ENCODE measurements at regions not wholly inside any gene's neighbourhood (a gene's known extent, or its start where the extent isn't known, plus 50 kb on each side); places are given as distances from the start of the nearest gene placed in this dataset.

DNA sequence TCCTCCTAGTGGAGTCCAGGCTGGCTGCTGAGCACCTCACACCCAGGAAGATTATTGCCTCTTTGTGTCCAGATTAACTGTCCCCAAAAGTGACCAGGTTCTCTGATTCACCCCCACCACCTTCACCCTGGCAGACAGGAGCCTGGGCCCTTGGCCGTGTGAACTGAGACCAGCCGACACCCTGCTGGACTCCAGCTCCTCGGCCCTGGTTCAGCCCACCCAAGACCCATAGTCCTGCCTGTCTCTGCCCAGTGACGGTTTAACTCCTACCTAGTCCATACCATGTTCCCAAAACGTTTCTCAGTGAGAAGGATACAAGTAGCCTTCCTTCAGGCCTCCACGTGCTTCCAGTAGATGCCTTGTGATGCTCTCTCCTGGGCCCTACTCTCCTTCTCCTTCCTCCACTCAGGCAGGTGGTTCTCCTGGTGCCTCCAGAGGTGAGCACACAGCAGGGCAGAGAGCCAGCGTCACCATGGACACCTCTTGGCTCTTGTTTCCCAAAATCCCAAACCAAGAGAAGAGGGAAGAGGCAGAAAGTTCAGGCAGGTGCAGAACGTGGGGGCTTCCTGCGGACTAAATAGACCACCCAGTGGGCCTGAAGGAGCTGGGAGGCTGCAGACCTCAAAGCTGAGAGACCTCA, 134.4 kb upstream of the CST7 start:
- Histone ChIP-seq H3K27me3 (ENCODE audit: control insufficient read depth, insufficient read depth, low read length) (no peaks in the 10 kb centered on the region), H3K4me3 (ENCODE audit: insufficient read depth, low read depth, low read length) (no peak overlapping the region), H3K36me3 (replicated peaks; ENCODE audit: control insufficient read depth, insufficient read depth, low read length) (no peaks in the 10 kb centered on the region)
- DNase-seq, result no peak

DNA sequence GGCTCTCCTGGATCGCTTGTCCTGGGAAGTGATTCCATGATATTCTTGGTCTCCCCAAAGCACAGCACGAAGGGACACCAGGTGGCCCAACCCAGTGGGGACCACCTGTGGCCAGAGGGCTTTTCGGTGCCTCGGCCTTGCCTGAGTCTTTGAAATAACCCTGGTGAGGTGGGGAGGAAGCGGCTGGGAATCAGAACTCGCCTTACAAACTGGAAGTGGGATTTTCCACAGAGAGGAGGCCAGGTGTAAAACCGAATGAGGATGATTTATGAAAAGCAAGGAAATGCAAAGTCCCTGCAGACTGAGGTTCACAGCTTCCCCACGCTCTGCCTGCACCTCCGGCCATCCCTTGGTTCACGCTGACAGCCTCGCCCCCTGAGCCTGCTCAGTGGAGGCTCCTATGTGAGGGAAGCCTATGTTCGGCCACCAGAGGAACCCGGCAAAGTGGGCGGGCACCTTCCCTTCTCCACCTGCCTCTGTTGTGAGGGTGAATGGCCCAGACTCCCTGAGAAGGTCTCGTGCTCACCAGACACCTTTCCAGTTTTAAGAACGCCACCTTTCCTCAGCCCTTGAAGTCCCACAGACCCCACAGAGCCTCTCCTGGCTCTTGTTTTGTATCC, 133.8 kb upstream of the CST7 start:
- H3K27me3 ChIP-seq (ENCODE audit: control insufficient read depth, insufficient read depth, low read length), result no peaks in the 10 kb centered on the region
- no peaks in the 10 kb centered on the region for H3K36me3 ChIP-seq (replicated peaks; ENCODE audit: control insufficient read depth, insufficient read depth, low read length)
- DNase-seq, result no peak
- H3K4me3 ChIP-seq (ENCODE audit: insufficient read depth, low read depth, low read length), result no peak overlapping the region

DNA sequence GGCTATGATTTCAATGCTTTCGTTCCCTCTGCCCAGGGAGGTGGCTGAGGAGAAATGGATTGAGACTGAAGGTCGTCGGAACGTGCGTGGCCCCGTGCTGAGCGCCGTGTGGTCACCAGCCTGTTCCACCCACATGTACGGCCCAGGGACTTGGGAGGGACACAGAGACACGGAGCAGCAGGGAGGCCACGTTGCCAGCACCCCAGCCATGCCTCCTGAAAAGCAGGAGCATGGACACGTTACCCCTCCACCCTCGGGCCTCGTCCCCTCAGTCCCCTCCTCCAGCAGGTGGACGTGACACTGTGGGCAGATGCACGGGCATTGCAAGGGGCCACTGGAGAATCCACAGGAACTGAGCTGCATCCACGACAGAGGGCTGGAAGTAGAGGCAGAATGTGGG, 133.1 kb upstream of the CST7 start:
- Histone ChIP-seq H3K36me3 (replicated peaks; ENCODE audit: control insufficient read depth, insufficient read depth, low read length) (no peaks in the 10 kb centered on the region), H3K4me3 (ENCODE audit: insufficient read depth, low read depth, low read length) (no peak overlapping the region), H3K27me3 (ENCODE audit: control insufficient read depth, insufficient read depth, low read length) (no peaks in the 10 kb centered on the region)
- no peak for DNase-seq

DNA sequence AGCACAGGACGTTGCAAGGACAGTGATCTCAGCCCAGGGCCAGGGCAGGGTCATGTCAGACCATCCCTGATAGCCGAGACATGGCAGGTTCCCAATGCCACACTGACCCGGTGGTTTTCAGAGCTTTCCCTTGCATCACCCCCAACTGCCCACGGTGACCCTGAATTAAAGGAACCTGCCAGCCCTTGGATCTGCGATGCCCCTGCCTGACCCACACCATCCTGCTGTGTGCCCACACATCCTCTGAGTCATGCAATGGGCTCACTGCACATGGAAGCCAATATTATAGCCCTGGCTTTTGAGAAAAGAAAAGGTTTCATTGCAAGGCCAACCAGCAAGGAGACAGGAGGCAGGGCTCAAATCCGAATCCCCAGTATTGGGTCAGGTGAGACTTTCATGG, 132.6 kb upstream of the CST7 start:
- DNase-seq, result no peak
- Histone ChIP-seq H3K4me3 (ENCODE audit: insufficient read depth, low read depth, low read length) (no peak overlapping the region), H3K36me3 (replicated peaks; ENCODE audit: control insufficient read depth, insufficient read depth, low read length) (no peaks in the 10 kb centered on the region), H3K27me3 (ENCODE audit: control insufficient read depth, insufficient read depth, low read length) (no peaks in the 10 kb centered on the region)

DNA sequence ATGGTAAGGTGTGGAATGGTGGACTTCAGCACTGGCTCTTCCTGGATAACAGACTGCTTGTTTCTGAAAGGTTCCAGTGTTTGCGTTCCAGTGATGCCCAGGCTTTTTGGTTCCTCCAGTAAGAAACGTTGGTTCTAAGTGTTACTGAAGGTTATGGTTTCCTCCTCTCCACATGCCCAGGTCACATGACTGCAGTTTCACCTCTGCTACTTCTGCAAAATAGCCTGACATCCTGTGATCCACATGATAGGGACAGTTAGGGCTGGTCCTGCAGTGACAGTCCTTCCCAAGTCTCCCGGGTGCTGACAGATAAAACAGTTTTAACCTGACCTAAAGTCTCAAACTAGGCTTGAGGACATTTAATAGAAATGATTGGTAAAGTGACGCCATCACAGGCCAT, 132.2 kb upstream of the CST7 start:
- Histone ChIP-seq H3K27me3 (ENCODE audit: control insufficient read depth, insufficient read depth, low read length) (no peaks in the 10 kb centered on the region), H3K4me3 (ENCODE audit: insufficient read depth, low read depth, low read length) (no peak overlapping the region), H3K36me3 (replicated peaks; ENCODE audit: control insufficient read depth, insufficient read depth, low read length) (no peaks in the 10 kb centered on the region)
- DNase-seq, result no peak

DNA sequence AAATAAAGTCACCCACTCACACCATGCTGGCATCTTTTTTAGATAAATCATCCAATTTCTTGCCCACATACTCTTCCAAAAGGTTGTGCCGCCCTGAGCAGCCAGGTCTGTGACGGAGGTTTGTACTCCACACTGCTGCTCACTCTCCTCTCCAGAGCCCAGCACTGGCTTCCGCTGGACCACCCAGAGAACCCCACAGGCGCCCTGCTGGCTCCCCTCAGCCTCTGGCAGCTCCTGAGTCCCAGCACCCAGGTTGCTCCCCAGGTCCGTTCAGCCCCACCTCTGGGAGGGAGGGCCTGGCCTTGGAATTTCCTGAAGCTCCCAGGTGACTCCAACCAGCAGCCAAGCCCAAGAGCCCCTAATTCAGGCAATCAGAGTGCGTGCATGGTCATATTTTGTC, 131.7 kb upstream of the CST7 start:
- H3K4me3 ChIP-seq (ENCODE audit: insufficient read depth, low read depth, low read length), result no peak overlapping the region
- no peak for DNase-seq
- no peaks in the 10 kb centered on the region for H3K36me3 ChIP-seq (replicated peaks; ENCODE audit: control insufficient read depth, insufficient read depth, low read length)
- H3K27me3 ChIP-seq (ENCODE audit: control insufficient read depth, insufficient read depth, low read length), result no peaks in the 10 kb centered on the region

DNA sequence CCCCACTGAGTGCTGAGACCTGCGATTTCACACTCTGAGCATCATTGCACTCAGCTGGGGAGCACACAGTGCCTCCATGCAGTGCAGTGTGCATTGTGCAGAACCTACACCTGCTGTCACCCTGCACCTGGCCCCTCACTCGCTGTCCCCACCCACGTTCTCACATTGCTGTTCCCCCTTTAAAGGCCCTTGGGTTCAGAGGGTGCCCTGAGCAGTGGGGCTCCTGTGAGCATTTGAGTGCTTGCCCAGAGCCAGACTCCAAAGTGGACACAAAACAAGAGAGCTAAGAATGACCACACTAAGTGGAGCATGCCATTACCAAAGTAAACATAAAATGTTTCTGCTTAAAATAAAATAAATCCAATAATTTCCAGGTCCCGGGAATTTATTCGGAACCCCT, 131.0 kb upstream of the CST7 start:
- Histone ChIP-seq H3K27me3 (ENCODE audit: control insufficient read depth, insufficient read depth, low read length) (no peaks in the 10 kb centered on the region), H3K36me3 (replicated peaks; ENCODE audit: control insufficient read depth, insufficient read depth, low read length) (no peaks in the 10 kb centered on the region), H3K4me3 (ENCODE audit: insufficient read depth, low read depth, low read length) (no peak overlapping the region)
- DNase-seq, result no peak

DNA sequence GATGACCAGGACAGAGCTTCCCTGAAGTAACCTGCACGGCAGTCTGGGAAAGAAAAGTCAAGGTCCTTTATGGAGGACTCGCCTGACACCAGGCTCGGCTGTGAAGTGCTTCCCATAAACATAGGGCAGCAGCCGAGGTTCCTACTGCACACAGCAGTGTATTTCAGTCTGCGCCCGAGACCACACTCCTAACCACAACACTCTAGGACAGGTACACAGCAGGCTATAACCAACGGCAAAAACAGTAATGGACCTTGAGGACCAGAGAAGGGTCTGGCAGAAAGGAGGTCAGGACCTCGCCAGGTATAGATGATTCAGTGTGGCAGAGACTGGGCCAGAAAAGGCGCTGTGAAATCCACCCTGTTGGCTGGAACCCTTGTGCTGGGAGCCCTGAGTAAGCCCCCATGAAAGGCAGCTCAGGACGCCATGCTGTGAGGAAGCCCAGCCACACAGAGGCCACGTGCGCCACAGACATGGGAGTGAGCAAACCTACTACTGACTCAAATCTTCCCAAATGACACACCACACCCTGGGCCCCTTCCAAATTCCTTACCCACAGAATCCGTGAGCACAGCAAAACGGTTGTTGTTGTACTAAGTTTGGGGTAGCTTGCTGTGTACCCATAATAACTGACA, 129.6 kb upstream of the CST7 start:
- DNase-seq, result no peak
- Histone ChIP-seq H3K27me3 (ENCODE audit: control insufficient read depth, insufficient read depth, low read length) (no peaks in the 10 kb centered on the region), H3K4me3 (ENCODE audit: insufficient read depth, low read depth, low read length) (no peak overlapping the region)

DNA sequence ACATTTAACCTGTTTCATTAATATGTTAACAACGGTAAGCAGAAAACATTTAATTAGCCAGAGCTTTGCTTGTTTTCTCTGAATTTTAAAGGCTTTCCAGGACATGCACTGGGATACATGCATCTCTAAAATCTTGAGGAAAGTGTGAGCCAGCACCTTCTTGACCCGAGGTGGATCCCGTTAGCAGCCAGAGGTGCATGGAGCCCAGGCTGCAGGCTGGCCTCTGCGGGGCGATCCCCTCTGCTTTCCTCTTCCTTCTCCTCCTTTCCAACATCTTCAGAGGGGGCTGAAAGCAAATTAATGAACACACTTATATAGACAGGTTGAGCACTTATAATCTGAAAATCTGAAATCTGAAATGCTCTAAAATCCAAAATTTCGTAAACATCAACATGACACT, 128.7 kb upstream of the CST7 start:
- H3K36me3 ChIP-seq (replicated peaks; ENCODE audit: control insufficient read depth, insufficient read depth, low read length), result no peaks in the 10 kb centered on the region
- H3K4me3 ChIP-seq (ENCODE audit: insufficient read depth, low read depth, low read length), result no peak overlapping the region
- H3K27me3 ChIP-seq (ENCODE audit: control insufficient read depth, insufficient read depth, low read length), result no peaks in the 10 kb centered on the region
- DNase-seq, result no peak

More for the DNA sequence above, 129.6 kb upstream of the CST7 start:
- H3K36me3 ChIP-seq (replicated peaks; ENCODE audit: control insufficient read depth, insufficient read depth, low read length), result no peaks in the 10 kb centered on the region

DNA sequence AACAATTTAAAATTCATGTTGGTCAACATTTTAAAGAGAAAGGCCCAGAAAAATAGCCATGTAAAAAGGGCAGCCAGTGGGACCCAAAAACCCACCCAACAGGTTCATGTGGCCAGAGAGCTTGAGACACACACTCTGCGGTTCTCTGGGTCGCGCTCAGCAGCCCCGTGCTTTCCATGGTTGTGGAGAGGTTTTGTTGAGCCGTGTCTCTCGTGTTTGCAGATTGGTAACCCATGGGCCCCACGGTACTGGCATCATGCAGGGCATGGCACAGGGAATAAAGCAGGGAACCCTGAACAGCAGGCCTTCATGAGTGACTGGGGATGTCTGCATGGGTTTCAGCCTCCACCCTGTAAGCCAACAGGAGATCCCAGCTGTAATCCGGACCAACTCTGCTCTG, 127.7 kb upstream of the CST7 start:
- H3K4me3 ChIP-seq (ENCODE audit: insufficient read depth, low read depth, low read length), result no peak overlapping the region
- no peak for DNase-seq
- H3K27me3 ChIP-seq (ENCODE audit: control insufficient read depth, insufficient read depth, low read length), result no peaks in the 10 kb centered on the region
- no peaks in the 10 kb centered on the region for H3K36me3 ChIP-seq (replicated peaks; ENCODE audit: control insufficient read depth, insufficient read depth, low read length)

DNA sequence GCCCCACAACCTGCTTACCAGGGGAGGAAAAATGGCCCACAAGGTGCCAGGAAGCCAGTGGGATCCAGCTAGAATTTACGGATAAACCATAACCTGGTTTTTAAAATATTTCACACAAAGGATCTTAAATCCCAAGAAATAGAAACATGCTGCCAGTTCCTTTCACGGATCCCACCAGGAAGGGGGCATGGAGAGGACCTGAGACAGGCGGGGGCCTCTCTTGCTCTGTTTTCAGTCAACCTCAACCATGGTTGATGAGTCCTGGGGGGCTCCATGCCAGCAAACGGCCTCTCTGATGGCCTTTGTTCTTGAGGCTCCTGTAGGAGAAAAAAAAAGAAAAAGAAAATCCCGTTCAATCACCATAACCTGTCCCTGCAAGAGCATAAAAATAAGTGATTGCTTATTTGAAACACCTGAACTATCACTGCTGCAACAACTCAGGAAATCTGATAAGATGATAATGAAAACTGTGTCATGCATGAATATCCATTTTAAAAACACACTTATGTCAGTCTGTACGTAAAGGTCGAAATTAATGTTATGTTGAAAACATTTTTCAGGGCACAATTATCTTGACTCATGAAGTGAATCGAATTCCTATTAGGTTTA, 125.8 kb upstream of the CST7 start:
- Histone ChIP-seq H3K36me3 (replicated peaks; ENCODE audit: control insufficient read depth, insufficient read depth, low read length) (no peaks in the 10 kb centered on the region), H3K27me3 (ENCODE audit: control insufficient read depth, insufficient read depth, low read length) (no peaks in the 10 kb centered on the region), H3K4me3 (ENCODE audit: insufficient read depth, low read depth, low read length) (no peak overlapping the region)
- no peak for DNase-seq

DNA sequence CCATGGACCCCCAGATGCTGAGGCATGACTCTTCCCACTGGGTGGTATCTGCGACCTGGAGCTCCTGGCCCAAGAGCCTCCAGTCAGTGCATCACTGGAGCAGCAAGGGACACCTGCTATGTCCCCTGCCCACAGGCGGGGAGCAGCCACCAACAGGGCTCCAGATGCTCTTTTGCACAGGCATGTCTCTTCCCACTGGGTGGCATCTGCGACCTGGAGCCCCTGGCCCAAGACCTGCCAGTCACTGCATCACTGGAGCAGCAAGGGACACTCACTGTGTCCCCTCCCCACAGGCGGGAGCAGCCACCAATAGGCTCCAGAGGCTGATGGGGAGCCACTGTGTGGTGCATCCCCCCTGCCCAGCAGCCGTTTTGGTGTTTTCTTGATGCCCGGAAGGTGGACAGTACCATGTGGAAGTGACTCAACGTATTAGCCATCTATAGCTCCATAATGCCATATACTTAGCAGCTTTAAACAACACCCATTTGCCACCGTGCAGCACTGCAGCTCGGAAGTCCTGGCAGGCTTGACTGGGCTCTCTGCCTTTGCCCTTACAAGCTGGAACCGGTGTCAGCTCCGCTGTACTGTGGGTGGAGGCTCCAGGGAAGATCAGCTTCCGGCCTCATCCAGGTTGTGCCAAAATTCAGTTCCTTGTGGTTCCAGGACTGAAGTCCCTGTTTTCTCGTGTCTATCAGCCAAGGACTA, 124.9 kb upstream of the CST7 start:
- Histone ChIP-seq H3K4me3 (ENCODE audit: insufficient read depth, low read depth, low read length) (no peak overlapping the region), H3K36me3 (replicated peaks; ENCODE audit: control insufficient read depth, insufficient read depth, low read length) (no peaks in the 10 kb centered on the region), H3K27me3 (ENCODE audit: control insufficient read depth, insufficient read depth, low read length) (no peaks in the 10 kb centered on the region)
- no peak for DNase-seq

DNA sequence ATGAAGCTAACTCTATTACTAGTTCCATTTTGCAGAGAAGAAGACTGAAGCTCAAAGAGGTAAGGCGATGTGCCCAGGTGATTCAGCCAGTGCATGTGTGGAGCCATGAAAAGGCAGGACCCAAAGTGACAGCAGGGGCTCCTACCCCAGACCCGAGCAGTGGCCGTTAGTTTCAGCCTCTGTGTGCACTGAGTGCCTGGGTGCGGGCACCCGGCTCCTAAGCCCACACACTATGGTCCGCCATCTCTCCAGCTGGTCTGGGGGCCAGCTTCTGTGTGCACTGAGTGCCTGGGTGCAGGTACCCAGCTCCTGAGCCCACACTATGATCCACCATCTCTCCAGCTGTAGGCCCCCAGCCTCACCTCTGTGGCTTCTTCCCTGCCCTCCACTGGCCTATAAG, 123.5 kb upstream of the CST7 start:
- Histone ChIP-seq H3K36me3 (replicated peaks; ENCODE audit: control insufficient read depth, insufficient read depth, low read length) (no peaks in the 10 kb centered on the region), H3K27me3 (ENCODE audit: control insufficient read depth, insufficient read depth, low read length) (no peaks in the 10 kb centered on the region), H3K4me3 (ENCODE audit: insufficient read depth, low read depth, low read length) (no peak overlapping the region)
- DNase-seq, result no peak

DNA sequence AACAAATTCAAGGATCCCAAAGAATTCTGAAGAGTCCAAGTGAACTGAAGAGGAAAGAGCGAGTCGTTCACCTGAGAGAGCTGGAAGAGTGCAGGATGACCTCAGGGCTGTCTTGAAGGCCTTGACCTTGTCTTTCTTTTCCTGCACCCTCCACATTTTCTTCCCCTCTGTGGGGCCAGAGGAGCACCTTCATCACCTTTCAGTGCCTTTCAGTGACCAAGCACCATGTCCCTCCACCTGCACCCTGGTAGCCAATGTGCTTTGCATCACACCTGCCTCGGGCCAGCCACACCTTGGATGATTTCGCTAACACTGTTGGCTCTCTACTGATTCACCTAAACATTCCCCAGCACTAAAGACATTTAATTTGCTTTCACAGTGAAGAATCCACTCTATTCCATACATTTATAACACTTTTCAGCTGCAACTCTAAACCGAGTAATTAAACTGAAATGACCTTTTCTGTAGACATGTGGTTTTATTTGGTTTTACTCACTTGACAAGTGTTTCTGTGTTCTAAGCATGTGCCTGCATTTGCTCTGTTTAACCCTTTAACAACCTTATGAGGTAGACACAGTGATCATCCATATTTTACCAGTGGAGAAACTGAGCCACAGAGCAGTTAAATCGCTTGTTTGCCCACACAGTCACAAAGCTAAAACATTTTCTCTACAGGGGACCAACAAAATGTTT, 121.3 kb upstream of the CST7 start:
- no peak for DNase-seq
- H3K27me3 ChIP-seq (ENCODE audit: control insufficient read depth, insufficient read depth, low read length), result no peaks in the 10 kb centered on the region

More for the DNA sequence above, 121.3 kb upstream of the CST7 start:
- no peaks in the 10 kb centered on the region for H3K36me3 ChIP-seq (replicated peaks; ENCODE audit: control insufficient read depth, insufficient read depth, low read length)
- no peak overlapping the region for H3K4me3 ChIP-seq (ENCODE audit: insufficient read depth, low read depth, low read length)
